ENCODE measurements at regions not wholly inside any gene's neighbourhood (a gene's known extent, or its start where the extent isn't known, plus 50 kb on each side); places are given as distances from the start of the nearest gene placed in this dataset.
"Not testable (repeated sequence)": the region's sequence is repeated elsewhere in the genome, so short reads cannot be mapped to it uniquely, and the experiment has no call there.

DNA sequence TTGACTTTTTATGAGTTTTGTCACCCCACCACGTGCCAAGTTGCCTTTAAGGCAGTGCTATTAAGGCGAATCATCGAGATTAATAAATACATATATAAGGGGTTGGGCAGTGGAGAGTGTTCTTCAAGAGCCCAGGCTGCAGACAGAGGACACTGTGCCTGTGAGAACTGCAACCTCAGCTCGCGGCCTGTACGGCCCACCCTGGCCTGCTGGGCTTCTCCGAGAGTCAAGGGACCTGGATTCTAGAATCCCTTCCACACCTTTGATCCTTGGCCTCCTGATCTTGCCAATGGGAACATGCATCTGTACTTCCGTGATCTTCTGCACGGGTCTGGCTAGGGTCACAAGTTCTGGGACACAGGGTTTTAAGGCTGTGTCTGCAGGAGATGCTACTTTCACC is 54.5 kb downstream of the IRX5 start:
- no peak for DNase-seq (ENCODE audit: low read depth in 2 of 3, low spot score in 2 of 3)

GRCh38 chr16:54985668-54986067 is 55.0 kb downstream of the IRX5 start:
- no peak for DNase-seq (ENCODE audit: low read depth in 2 of 3, low spot score in 2 of 3)

GRCh38 chr16:54986409-54986808 is 55.7 kb downstream of the IRX5 start:
- DNase-seq (ENCODE audit: low read depth in 2 of 3, low spot score in 2 of 3), result no peak

DNA sequence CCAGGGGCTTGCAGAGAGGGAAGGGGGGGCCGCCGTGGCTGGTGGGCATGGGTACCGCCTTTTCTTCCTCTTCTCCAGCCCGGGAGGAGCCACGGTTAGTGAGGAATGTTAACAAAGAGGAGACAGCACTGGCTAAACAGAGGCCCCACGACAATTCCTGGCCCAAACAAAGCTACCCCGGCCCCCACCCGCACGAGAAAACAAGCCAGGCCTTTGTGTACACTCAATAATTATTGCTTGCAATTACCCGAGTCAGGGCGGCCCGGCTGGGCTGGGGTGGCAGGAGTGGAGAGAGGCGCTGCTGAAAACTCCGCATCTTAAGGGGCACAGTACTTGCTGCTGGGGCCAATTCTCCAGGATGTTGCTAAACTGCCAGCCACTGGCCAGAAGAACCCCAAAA is 56.4 kb downstream of the IRX5 start:
- DNase-seq (ENCODE audit: low read depth in 2 of 3, low spot score in 2 of 3), result no peak

DNA sequence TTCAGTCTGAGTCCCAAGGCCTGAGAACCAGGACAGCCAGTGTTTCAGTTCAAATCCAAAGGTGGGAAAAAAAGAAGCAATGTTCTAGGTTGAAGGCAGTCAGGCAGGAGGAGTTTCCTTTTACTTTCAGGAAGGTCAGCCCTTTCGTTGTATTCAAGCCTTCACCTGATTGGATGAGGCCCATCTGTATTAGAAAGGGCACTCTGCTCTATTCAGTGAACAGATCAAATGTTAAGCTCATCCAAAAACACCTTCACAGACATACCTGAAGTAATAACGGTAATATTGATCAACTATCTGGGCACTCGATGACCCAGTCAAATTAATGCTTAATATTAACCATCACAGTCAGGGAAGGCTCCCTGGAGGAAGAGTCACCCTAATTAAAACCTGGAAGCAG is 60.9 kb downstream of the IRX5 start:
- DNase-seq (ENCODE audit: low read depth in 2 of 3, low spot score in 2 of 3), result no peak

- DNase-seq (ENCODE audit: low read depth in 2 of 3, low spot score in 2 of 3), result not testable (repeated sequence)
Measured at GRCh38 chr16:54991946-54992345, 61.3 kb downstream of the IRX5 start.

DNA sequence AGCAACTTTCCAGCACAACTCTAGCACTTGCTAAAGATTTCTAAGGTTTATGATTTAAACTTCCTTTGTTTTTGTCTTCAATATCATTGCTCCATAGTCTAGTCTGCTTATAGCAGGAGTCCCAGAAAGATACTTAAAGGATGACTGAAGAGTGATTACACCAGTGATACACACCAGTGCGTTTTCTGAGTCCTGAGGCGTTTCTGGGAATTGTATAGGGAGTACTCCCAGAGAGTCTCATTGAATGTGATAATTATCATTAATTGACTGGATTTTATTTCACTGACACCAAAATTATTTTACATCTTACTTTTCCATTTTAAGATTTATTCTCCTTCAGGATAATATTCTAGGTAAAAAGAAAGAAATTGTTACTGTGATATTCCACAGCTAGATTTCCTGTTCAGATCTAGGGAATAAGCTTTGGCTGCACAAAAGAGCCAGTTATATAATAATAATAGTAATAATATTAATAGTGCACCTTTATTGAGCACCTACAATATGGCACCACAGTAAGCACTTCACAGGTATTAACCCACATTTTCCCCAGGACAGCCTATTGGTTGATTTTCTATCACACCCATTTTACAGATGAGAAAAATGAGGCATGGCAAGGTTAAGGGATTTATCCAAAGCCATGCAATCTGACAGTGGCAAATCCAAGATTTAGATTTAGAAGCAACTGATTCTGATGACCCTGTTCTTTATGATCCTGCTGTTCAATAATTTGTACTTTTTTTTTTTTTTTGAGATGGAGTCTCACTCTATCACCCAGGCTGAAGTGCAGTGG is 62.6 kb downstream of the IRX5 start:
- no peak for DNase-seq (ENCODE audit: low read depth in 2 of 3, low spot score in 2 of 3)

- DNase-seq (ENCODE audit: low read depth in 2 of 3, low spot score in 2 of 3), result no peak
Measured at GRCh38 chr16:54996186-54996585, 65.5 kb downstream of the IRX5 start.

DNA sequence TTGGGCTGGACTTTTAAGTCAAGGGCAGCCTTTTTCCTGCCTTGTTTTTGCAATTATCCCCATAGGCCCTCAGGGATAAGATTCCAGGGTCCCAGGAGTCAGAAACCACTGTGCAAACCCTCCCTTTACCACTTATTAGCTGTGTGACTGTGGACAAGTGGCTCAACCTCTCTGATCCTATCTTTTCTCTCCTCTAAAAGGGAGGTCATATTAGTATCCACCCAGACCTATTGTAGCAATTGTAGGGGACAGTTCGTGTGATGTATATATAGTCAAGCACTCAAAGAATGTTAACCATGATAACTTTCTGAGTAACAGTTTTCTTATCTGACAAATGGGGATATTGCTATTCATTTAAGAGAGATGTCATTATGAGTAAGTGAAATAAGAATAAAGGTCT is 68.2 kb downstream of the IRX5 start:
- no peak for DNase-seq (ENCODE audit: low read depth in 2 of 3, low spot score in 2 of 3)

DNA sequence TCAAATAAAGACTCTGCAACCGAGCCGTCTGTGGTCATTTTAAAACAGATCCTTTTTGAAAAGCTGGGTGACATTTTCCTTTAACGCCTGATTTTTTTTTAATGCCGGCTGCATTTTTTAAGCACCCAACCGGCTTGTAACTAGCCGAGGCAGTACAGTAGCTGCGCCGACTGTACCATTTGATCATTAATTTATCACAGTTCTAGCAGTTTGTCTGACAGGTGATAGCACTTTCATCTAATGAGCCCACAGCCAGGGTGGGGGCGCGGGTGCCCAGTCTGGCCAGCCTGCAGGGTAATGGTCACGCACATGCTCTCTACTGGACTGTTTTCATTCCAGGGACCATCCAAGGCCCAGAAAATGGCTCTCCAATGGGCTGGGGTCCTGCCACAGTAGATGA is 68.8 kb downstream of the IRX5 start:
- no peak for DNase-seq (ENCODE audit: low read depth in 2 of 3, low spot score in 2 of 3)

DNA sequence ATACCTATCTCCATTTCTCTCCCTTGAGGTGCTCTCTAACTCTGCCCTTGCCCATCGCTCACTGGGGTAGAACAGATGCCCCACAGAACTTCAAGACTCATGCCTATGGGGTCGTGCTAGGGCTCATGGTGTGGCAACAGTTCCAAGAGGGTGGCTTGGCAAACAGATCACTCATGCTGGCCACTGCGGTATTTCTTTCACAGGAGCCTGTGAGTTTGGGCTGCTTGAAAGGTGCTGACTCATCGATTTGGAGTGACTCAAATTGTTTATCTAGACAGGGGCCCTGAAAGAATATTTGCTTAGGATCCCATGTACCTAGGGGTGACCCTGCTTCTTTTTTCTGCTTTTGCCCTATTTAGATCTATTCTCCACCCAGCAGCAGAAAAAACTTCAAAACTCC is 69.9 kb downstream of the IRX5 start:
- DNase-seq (ENCODE audit: low read depth in 2 of 3, low spot score in 2 of 3), result no peak

DNA sequence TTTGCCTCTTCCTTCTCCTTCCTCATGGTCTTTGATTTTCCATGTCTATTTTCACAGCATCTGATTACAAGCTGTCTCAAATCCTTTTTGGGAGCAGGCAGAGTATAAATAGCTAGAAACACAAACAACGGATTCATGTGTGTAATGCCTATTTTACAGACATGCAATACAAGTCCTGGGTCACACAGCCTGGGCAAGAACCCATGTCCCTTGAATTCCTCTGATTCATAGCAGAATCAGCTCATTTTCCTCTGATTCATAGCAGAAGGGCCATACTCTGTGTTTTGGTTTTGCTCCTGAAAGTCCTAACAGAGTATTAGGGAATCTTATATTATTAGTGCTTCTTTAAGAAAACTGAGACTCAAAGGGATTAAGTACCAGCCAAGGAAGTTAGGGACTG is 71.3 kb downstream of the IRX5 start:
- DNase-seq (ENCODE audit: low read depth in 2 of 3, low spot score in 2 of 3), result no peak

DNA sequence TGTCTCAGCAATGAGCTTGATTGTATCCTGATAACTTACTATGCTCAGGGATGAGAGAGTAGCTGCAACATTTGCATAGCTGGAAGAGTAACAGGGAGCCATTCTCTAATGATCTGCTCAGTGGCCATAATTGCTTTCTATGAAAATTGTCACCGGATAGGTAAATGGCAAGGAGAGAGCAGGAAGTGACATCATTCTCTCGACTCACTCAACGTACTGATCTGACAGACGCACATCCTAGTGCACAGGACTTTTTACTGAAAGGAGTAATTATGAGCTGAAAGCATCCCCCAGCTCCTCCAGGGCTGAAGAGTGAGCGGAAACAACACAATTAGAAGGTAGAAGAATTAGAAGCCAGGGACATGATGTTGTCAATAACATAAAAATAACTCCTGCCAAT is 71.8 kb downstream of the IRX5 start:
- DNase-seq (ENCODE audit: low read depth in 2 of 3, low spot score in 2 of 3), result no peak

- DNase-seq (ENCODE audit: low read depth in 2 of 3, low spot score in 2 of 3), result no peak
Measured at GRCh38 chr16:55003306-55003705, 72.6 kb downstream of the IRX5 start.

DNA sequence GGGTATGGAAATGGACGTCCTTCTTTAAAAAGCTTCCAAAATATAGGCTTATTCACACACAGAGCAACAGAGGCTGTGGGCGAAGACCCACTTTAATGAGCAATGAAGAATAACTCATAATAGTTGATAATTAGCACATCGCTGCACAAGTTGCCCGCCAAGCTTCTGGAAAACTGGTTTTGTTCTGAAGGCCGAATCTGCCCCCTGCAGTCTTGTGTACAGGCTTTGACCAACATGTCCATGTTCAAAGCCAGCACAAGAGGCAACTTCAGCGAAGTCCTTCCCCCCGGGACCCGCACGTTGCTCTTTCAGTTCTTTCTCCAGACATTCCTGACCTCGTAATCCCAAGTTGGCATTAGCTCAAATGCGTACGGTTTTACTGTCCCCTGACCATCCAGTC is 73.3 kb downstream of the IRX5 start:
- no peak for DNase-seq (ENCODE audit: low read depth in 2 of 3, low spot score in 2 of 3)

DNA sequence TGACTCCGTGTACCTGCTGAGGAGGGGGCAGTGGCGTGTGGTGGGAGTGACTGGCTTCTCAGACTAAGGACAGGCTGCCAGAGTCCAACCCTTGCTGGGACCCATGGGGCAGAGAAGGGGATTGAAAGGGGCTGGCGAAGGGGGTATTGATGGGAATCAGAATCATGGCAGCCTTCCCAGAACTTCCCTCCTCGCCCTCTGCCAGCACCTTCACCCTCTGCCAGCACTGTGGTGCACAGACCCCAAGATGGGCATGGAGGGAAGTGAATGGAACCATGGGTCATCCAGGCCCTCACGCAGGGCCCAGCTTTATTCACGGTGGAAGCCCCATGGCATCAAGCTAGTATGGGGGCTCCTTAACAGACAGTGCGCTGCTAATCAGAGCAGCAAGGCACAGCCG is 76.8 kb downstream of the IRX5 start:
- DNase-seq (ENCODE audit: low read depth in 2 of 3, low spot score in 2 of 3), result no peak

DNA sequence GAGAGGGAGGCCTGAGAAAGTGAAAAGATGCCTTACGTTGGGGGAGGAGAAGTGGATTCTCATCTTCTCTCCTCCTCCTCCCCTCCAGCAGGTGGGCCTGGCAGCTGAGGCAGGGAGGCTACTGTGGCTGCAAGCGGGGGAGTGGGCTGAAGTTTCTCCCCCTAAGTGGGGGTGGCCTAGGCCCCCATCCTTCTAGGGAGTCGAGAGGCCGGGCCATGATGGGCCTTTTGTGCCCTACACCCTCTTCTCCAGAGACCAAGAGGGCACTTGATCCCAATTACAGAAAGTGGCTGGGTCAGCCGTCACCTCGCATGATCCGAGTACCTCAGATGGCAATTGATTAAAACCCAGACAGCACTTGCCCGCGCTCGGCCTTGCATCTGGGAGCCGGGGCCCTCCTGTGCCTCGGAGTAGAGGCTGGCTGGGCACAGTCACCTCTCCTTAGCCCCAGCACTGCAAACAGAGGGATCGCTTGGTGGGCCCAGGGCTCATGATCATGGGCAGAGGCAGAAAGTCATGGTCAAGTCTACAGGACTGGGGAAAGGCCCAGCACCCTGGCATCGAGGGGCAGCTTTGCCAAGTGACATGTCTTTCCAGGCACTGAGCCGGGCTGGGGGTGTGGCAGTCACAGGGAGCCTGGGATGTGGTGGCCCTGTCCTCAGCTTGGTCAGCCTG is 78.3 kb downstream of the IRX5 start:
- no peak for DNase-seq (ENCODE audit: low read depth in 2 of 3, low spot score in 2 of 3)

- DNase-seq (ENCODE audit: low read depth in 2 of 3, low spot score in 2 of 3), result no peak
Measured at GRCh38 chr16:55009581-55009980, 78.9 kb downstream of the IRX5 start.

- DNase-seq (ENCODE audit: low read depth in 2 of 3, low spot score in 2 of 3), result no peak
Measured at GRCh38 chr16:55010492-55011160, 80.0 kb downstream of the IRX5 start.

DNA sequence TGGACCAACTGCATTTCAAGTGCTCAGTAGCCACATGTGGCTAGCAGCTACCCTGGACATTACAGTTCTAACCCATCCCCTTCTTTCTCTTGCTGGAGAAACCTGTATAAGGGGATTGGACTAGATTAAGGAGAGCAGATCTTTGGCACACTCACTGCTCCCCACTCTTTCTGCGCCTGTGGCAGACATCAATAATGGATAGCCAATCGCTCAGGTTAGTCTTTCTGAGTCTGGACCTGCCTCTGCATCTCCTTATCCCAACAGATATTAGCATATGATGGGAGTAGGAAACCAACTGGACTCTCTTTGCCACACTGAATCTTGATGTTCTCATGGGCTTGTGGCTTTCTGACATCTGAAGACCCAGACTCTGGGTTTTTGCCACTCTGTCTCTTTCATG is 81.7 kb downstream of the IRX5 start:
- DNase-seq (ENCODE audit: low read depth in 2 of 3, low spot score in 2 of 3), result no peak

DNA sequence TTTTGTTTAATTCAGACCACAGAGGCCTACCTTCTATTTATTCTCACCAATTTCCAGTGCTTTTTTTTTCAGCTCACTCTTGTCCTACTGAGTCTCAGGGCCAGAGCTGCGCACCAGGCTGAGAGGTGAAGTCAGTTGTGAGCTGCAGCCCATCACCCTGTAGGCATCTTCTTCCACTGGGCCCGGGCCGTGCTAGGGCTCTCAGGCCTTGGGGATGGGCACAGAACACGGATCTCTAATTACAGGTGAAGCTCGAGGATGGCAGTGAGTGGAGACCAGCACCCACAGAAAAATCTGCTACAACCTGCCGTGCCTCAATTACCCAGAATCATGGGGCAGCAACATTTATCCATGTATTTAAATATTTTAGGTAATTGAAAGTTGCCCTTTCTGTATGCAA is 82.1 kb downstream of the IRX5 start:
- DNase-seq (ENCODE audit: low read depth in 2 of 3, low spot score in 2 of 3), result no peak

DNA sequence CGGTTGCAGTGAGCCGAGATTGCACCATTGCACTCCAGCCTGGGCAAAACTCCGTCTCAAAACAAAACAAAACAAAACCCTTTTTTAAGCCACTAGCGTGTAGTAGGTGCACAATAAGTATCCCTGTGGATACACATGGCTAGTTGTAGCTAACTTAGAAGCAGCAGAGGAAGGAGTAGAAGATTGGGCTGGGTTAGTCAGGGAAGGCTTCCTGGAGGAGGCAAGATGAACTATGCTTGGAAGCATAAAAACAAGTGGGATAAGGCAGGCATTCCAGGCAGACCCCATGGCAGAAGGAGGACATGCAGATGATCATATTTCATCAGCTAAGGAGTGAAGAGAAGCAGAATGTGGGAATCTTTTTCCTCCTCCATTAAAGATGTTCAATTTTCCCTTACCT is 83.4 kb downstream of the IRX5 start:
- no peak for DNase-seq (ENCODE audit: low read depth in 2 of 3, low spot score in 2 of 3)
